Astrocyte of the spinal cord (primary cell): ENCODE measurements at regions not wholly inside any gene's neighbourhood (a gene's known extent, or its start where the extent isn't known, plus 50 kb on each side); places are given as distances from the start of the nearest gene placed in this dataset.
A peak's percentile ranks its signal among the peaks of the same experiment; 100 is the strongest.

Experiments
- DNase-seq: peaks from one replicate; pipeline ENCODE4 v3.0.0; 2011; ENCODE audit warnings: low read depth, low spot score
- H3K4me3 ChIP-seq: 2 replicates; pipeline ENCODE4 v1.5.1; 2011; ENCODE audit warnings: low read depth, mild to moderate bottlenecking, low read length, moderate library complexity
- in situ Hi-C: cut with HindIII; loops from 2 replicates; pipeline ENCODE4 v1.10.0; 2017; ENCODE audit warnings: low sequenced_read_pairs
- TF ChIP-seq, protein P1 (sequence below): IDR thresholded peaks from 2 replicates; pipeline ENCODE4 v1.5.1; 2012; ENCODE audit warnings: low read depth, mild to moderate bottlenecking, low read length, inconsistent platforms

DNA sequence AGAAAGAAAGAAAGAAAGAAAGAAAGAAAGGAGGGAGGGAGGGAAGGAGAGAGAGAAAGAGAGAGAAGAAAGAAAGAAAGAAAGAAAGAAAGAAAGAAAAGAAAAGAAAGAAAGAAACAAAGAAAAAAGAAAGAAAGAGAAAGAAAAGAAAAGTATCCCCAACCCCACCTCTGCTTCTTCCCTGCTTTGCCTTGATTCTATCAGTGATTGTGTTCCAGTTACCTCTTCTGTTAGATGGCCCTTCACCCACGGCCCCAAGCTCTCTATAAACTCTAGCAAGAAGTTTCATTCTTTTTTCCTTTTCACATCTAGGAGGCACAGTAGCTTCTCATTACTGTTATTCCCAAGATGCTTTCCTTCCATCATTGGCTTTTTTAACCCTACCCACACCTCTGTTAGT lies 1097.5 kb upstream of the ZEB2 start:
- TF ChIP-seq, protein P1, sequence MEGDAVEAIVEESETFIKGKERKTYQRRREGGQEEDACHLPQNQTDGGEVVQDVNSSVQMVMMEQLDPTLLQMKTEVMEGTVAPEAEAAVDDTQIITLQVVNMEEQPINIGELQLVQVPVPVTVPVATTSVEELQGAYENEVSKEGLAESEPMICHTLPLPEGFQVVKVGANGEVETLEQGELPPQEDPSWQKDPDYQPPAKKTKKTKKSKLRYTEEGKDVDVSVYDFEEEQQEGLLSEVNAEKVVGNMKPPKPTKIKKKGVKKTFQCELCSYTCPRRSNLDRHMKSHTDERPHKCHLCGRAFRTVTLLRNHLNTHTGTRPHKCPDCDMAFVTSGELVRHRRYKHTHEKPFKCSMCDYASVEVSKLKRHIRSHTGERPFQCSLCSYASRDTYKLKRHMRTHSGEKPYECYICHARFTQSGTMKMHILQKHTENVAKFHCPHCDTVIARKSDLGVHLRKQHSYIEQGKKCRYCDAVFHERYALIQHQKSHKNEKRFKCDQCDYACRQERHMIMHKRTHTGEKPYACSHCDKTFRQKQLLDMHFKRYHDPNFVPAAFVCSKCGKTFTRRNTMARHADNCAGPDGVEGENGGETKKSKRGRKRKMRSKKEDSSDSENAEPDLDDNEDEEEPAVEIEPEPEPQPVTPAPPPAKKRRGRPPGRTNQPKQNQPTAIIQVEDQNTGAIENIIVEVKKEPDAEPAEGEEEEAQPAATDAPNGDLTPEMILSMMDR: no peak
- no peak for DNase-seq
- H3K4me3 ChIP-seq: no peak overlapping the region
- in situ Hi-C loops: no loop called here

DNA sequence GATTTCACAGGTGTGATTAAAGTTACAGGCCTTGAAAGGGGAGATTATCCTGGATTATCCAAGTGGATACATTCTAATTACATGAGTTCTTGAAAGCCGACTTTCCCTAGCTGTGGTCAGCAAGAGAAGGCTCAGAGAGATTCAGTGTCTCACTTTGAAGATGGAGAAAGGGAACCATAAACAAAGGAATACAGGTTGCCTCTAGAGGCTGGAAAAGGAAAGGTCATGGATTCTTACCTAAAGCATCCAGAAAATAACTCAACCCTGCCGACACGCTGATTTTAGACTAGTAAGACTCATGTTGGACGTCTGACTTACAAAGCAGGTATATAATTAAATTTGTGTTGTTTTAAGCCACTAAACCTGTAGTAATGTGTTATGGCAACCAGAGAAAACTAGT lies 1095.7 kb upstream of the ZEB2 start:
- TF ChIP-seq, protein P1: no peak
- DNase-seq: no peak
- in situ Hi-C loops: no loop called here
- no peak overlapping the region for H3K4me3 ChIP-seq

- no peak overlapping the region for H3K4me3 ChIP-seq
- no peak for DNase-seq
- TF ChIP-seq, protein P1: no peak
- in situ Hi-C loops: no loop called here
Measured at GRCh38 chr2:145609951-145610350, 1090.0 kb upstream of the ZEB2 start.

DNA sequence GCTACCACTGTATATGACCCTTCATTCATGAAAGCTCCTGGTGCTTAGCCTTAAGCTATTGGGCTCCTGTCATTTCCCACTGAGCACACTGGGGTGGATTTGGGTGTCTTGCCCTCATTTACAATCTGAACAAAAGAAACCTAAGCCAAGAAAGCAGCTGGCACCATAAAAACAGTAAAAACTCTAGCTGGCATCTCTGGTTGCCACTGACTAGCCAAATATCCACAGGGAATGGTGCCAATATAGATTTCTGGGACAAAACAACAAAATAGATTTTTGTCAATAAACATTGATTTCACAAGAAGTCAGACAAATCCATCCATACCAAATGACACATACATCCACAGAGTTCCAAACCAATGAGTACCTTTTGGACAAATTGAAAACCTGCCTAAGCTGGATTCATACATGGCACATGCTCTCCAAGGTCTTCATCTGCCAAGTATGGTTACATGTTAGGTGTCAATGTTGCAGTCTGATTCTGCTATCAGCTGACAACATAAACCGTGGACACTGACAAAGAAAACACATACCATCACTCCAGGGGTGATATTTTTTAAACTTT lies 1081.5 kb upstream of the ZEB2 start:
- DNase-seq: no peak
- TF ChIP-seq, protein P1: no peak
- in situ Hi-C loops: no loop called here
- no peak overlapping the region for H3K4me3 ChIP-seq

- no peak overlapping the region for H3K4me3 ChIP-seq
- TF ChIP-seq, protein P1: no peak
- in situ Hi-C loops: no loop called here
- no peak for DNase-seq
Measured at GRCh38 chr2:145600811-145601210, 1080.9 kb upstream of the ZEB2 start.

DNA sequence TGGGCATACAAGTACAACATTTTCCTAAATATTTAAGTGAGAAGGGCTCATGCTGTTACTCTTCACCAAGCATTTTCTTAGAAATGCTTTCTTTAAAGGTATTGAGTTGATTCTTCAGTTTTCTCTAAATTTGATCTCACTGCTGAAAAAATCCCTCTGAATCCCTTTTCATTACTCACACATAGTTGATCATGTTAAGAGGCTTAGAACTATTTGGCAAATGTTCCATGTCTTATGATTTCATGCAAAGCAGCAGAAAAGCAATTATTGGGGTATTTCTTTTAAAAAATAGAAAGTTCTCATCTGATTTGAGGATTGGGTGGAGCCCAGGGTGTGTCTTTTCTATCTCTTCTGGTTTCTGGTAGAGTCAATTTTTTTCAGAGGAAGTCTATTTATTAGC lies 1079.8 kb upstream of the ZEB2 start:
- in situ Hi-C loops: no loop called here
- DNase-seq: peak; percentile 53
- H3K4me3 ChIP-seq: no peak overlapping the region
- TF ChIP-seq, protein P1: no peak

DNA sequence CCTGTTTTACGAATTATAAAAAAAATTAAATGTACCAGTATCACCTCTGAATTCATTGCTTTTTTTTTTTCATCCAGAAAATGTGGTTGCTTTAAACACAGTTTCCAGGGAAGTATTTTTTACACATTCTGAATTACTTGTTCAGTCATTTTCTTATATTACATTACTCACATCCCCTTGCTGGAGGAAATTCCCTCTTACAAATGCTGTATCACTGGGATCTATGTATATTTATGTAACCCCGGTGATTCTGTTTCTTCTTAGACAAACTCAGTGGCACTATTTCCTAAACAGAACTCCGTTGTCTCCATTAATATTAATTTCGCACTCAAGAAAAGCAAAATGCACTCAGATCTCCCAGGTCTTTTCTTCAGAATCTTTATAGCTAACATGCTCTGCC lies 1078.5 kb upstream of the ZEB2 start:
- in situ Hi-C loops: no loop called here
- H3K4me3 ChIP-seq: no peak overlapping the region
- DNase-seq: peak; percentile 75
- TF ChIP-seq, protein P1: no peak
